Chondrocyte (in vitro differentiated cells): ENCODE measurements at regions not wholly inside any gene's neighbourhood (a gene's known extent, or its start where the extent isn't known, plus 50 kb on each side); places are given as distances from the start of the nearest gene placed in this dataset.

ENCODE experiments used
- DNase-seq: peaks from one replicate; pipeline ENCODE4 v3.0.0; 2021; ENCODE audit warnings: mixed read lengths, low spot score
- H3K27ac Mint-ChIP-seq: one replicate; pipeline ENCODE4 v1.8.0; 2021; ENCODE audit warnings: mild to moderate bottlenecking, moderate library complexity, mixed read lengths; ENCODE audit not compliant: unreplicated experiment
- H3K27me3 Mint-ChIP-seq: 2 replicates; pipeline ENCODE4 v1.8.0; 2021; ENCODE audit warnings: low read depth, mixed read lengths
- H3K36me3 Mint-ChIP-seq: 2 replicates; pipeline ENCODE4 v1.8.0; 2021; ENCODE audit warnings: low read depth, mixed read lengths
- H3K4me1 Mint-ChIP-seq: 2 replicates; pipeline ENCODE4 v1.8.0; 2021; ENCODE audit warnings: low read depth, mild to moderate bottlenecking, mixed read lengths
- H3K4me3 Mint-ChIP-seq: one replicate; pipeline ENCODE4 v1.8.0; 2021; ENCODE audit warnings: mild to moderate bottlenecking, moderate library complexity, mixed read lengths; ENCODE audit not compliant: unreplicated experiment
- H3K9me3 Mint-ChIP-seq: 2 replicates; pipeline ENCODE4 v1.8.0; 2021; ENCODE audit warnings: low read depth, mixed read lengths
- CTCF ChIP-seq: fragments of 200-600 bp; sonication (generic); IDR thresholded peaks from 2 replicates; pipeline ENCODE4 v1.5.0; 2021; ENCODE audit warnings: antibody characterized with exemption, mild to moderate bottlenecking, moderate library complexity

GRCh38 chr3:20320489-20320888, 134.5 kb upstream of the SGO1 start:
- Mint-ChIP-seq H3K4me3 (no peak overlapping the region), H3K36me3 (no peaks in the 10 kb centered on the region), H3K9me3 (no peaks in the 10 kb centered on the region), H3K27me3 (no peaks in the 10 kb centered on the region), H3K27ac (no peak overlapping the region), H3K4me1 (peaks cover 7% of the 10 kb centered on the region)
- DNase-seq = no peak
- TF ChIP-seq CTCF = no peak

DNA sequence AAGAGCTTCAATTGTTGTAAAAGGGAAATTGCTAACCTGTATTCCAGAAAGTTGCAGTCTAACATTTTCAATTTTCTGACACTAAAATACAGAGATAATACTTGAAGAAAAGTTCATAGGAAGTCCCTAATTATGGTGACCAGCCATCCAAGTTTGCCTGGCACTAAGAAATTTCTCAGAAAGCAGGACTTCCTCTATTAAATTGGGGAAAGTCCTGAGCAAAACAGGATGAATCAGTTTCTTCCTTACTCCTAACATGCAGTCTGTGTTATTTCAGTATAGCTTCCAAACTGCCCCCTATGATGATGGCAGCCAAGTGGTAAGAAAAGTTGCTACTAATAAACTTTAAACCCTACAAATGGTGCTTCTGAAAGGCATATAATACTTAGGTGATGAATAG, 133.5 kb upstream of the SGO1 start:
- Mint-ChIP-seq H3K4me1 (peaks cover under 1% of the 10 kb centered on the region), H3K36me3 (no peaks in the 10 kb centered on the region), H3K9me3 (no peaks in the 10 kb centered on the region), H3K27ac (no peak overlapping the region), H3K4me3 (no peak overlapping the region), H3K27me3 (no peaks in the 10 kb centered on the region)
- DNase-seq = no peak
- no peak for TF ChIP-seq CTCF

GRCh38 chr3:20317616-20318015, 131.6 kb upstream of the SGO1 start:
- Mint-ChIP-seq H3K4me1 (no peaks in the 10 kb centered on the region), H3K27me3 (no peaks in the 10 kb centered on the region), H3K9me3 (no peaks in the 10 kb centered on the region), H3K27ac (no peak overlapping the region), H3K4me3 (no peak overlapping the region), H3K36me3 (no peaks in the 10 kb centered on the region)
- no peak for DNase-seq
- TF ChIP-seq CTCF = no peak

DNA sequence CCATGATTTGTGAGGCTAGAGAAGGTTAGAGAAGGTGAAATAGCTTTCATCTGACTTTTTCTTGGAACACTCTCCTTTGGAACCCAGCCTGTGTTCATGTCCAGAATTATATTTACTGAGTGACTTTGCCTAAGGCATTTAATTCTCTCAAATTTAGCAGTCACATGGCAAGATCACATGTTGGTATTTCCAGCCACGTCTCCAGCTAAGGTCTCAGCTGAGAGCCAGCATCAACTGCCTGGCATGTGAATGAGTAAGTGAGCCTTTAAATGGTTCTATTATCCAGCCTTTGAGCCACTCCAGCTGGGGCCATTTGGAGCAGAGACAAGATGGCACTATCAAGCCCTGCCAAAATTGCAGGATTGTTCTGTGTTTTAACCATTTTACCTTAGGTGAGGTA, 130.2 kb upstream of the SGO1 start:
- DNase-seq = no peak
- TF ChIP-seq CTCF = no peak
- no peaks in the 10 kb centered on the region for H3K27me3 Mint-ChIP-seq
- no peak overlapping the region for H3K27ac Mint-ChIP-seq
- H3K4me1 Mint-ChIP-seq = no peaks in the 10 kb centered on the region
- H3K4me3 Mint-ChIP-seq = no peak overlapping the region
- no peaks in the 10 kb centered on the region for H3K9me3 Mint-ChIP-seq
- H3K36me3 Mint-ChIP-seq = no peaks in the 10 kb centered on the region

DNA sequence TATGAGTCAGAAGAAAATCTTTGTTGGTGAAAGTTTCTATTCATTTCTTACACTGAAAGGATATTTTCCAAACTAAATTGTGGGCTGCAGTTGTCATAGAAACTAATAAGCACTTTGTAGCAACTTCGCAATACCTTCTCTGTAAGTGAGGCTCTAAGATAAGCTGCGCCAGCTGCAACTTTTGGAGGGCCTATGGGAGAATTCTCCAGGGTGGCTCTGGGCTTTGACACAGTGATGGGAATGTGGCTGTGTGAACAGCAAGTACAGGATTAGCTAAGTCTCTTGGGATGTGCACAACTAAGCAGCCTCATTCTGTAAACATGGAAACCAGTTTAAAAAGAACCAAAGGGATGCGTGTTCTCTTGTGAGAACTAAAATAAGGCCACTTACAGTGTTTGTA, 124.6 kb upstream of the SGO1 start:
- Mint-ChIP-seq H3K9me3 (no peaks in the 10 kb centered on the region), H3K36me3 (no peaks in the 10 kb centered on the region), H3K27ac (no peak overlapping the region), H3K4me1 (no peaks in the 10 kb centered on the region), H3K4me3 (no peak overlapping the region), H3K27me3 (peaks cover 6% of the 10 kb centered on the region)
- DNase-seq = no peak
- no peak for TF ChIP-seq CTCF
